GM18909 (cell line): ENCODE measurements at regions not wholly inside any gene's neighbourhood (a gene's known extent, or its start where the extent isn't known, plus 50 kb on each side); places are given as distances from the start of the nearest gene placed in this dataset.

Experiments used
- ATAC-seq: cut with Tn5 transposase; IDR thresholded peaks from one replicate; pipeline ENCODE4 v1.9.1; 2021; ENCODE audit warnings: mild to moderate bottlenecking; ENCODE audit not compliant: unreplicated experiment, poor library complexity

GRCh38 chr2:155703917-155704316, 628.6 kb downstream of the NR4A2 start:
- no peak for ATAC-seq

- no peak for ATAC-seq
Measured at GRCh38 chr2:155703048-155703447, 629.5 kb downstream of the NR4A2 start.

GRCh38 chr2:155701721-155702120, 630.8 kb downstream of the NR4A2 start:
- no peak for ATAC-seq

- no peak for ATAC-seq
Measured at GRCh38 chr2:155696571-155696970, 636.0 kb downstream of the NR4A2 start.

- ATAC-seq = no peak
Measured at GRCh38 chr2:155695505-155695904, 637.0 kb downstream of the NR4A2 start.

GRCh38 chr2:155692856-155693255, 639.7 kb downstream of the NR4A2 start:
- ATAC-seq = no peak

- no peak for ATAC-seq
Measured at GRCh38 chr2:155692106-155692505, 640.4 kb downstream of the NR4A2 start.

- ATAC-seq = peak; percentile 67
Measured at GRCh38 chr2:155690785-155691184, 641.7 kb downstream of the NR4A2 start.

GRCh38 chr2:155689791-155690190, 642.7 kb downstream of the NR4A2 start:
- ATAC-seq = no peak

GRCh38 chr2:155687181-155687580, 645.3 kb downstream of the NR4A2 start:
- ATAC-seq = no peak

GRCh38 chr2:155679647-155680046, 652.9 kb downstream of the NR4A2 start:
- no peak for ATAC-seq

GRCh38 chr2:155675920-155676319, 656.6 kb downstream of the NR4A2 start:
- no peak for ATAC-seq

- ATAC-seq = no peak
Measured at GRCh38 chr2:155665704-155666103, 666.8 kb downstream of the NR4A2 start.

- no peak for ATAC-seq
Measured at GRCh38 chr2:155663265-155663664, 669.3 kb downstream of the NR4A2 start.

GRCh38 chr2:155662224-155662623, 670.3 kb downstream of the NR4A2 start:
- ATAC-seq = no peak

GRCh38 chr2:155653176-155653575, 679.3 kb downstream of the NR4A2 start:
- no peak for ATAC-seq

GRCh38 chr2:155651851-155652250, 680.7 kb downstream of the NR4A2 start:
- no peak for ATAC-seq

GRCh38 chr2:155645791-155646190, 686.7 kb downstream of the NR4A2 start:
- ATAC-seq = no peak

GRCh38 chr2:155643056-155643775, 689.3 kb downstream of the NR4A2 start:
- no peak for ATAC-seq

GRCh38 chr2:155633887-155634570, 698.5 kb downstream of the NR4A2 start:
- peak; percentile 52 for ATAC-seq

- ATAC-seq = no peak
Measured at GRCh38 chr2:155633060-155633839, 699.3 kb downstream of the NR4A2 start.
